SU-DHL-6 (cell line): ENCODE measurements at regions not wholly inside any gene's neighbourhood (a gene's known extent, or its start where the extent isn't known, plus 50 kb on each side); places are given as distances from the start of the nearest gene placed in this dataset.

Experiments used
- CTCF ChIP-seq: fragments of 200-600 bp; sonication (generic); IDR thresholded peaks from one replicate; pipeline ENCODE4 v1.5.1; 2017; ENCODE audit warnings: antibody characterized with exemption, mild to moderate bottlenecking, low read length, moderate library complexity; ENCODE audit not compliant: insufficient read depth, poor library complexity, severe bottlenecking
- EZH2phosphoT487 ChIP-seq: fragments of 200-600 bp; sonication (generic), shearing (Covaris generic); conservative IDR thresholded peaks from 2 replicates; pipeline ENCODE4 v1.6.1; 2018; ENCODE audit warnings: mild to moderate bottlenecking, antibody characterized with exemption, low read length, moderate library complexity, mixed read lengths

- no peak for TF ChIP-seq CTCF
- no peak for TF ChIP-seq EZH2phosphoT487
These were observed 583.0 kb upstream of the CDH11 start for GRCh38 chr16:65704866-65705265.
